Keratinocyte (primary cell): ENCODE measurements at regions not wholly inside any gene's neighbourhood (a gene's known extent, or its start where the extent isn't known, plus 50 kb on each side); places are given as distances from the start of the nearest gene placed in this dataset.
A peak's percentile ranks its signal among the peaks of the same experiment; 100 is the strongest.

Source experiments
- DNase-seq: peaks from one replicate; pipeline ENCODE4 v3.0.0-alpha.2; 2011; ENCODE audit warnings: low read depth, missing footprints, low spot score
- FAIRE-seq: peaks from 2 replicates; lab custom pipeline; 2011; peaks lifted over from hg19 to GRCh38; lab: Jason Lieb, UNC
- H2AFZ ChIP-seq: 2 replicates; pipeline ENCODE4 v1.6.0; 2012; ENCODE audit warnings: low read length, control low read depth, inconsistent platforms; ENCODE audit not compliant: control insufficient read depth
- H3K27ac ChIP-seq: 2 replicates; pipeline ENCODE4 v1.5.1; 2011; ENCODE audit warnings: low read length; ENCODE audit not compliant: control insufficient read depth, insufficient read depth
- H3K27me3 ChIP-seq: 3 replicates; pipeline ENCODE4 v1.6.0; 2011; ENCODE audit warnings: low read length; ENCODE audit not compliant: control insufficient read depth, insufficient read depth; ENCODE audit errors: extremely low read depth
- H3K36me3 ChIP-seq, 2 experiments: 2 replicates in 1 of 2; 3 replicates in 1 of 2; pipeline ENCODE4 v1.5.1; 2011; ENCODE audit warnings: low read length in 2 of 2, mild to moderate bottlenecking in 1 of 2; ENCODE audit not compliant: control insufficient read depth in 2 of 2, insufficient read depth in 2 of 2; ENCODE audit errors: extremely low read depth in 1 of 2
- H3K4me1 ChIP-seq: 3 replicates; pipeline ENCODE4 v1.5.1; 2011; ENCODE audit warnings: low read length; ENCODE audit not compliant: control insufficient read depth, insufficient read depth; ENCODE audit errors: extremely low read depth
- H3K4me2 ChIP-seq: 3 replicates; pipeline ENCODE4 v1.6.0; 2011; ENCODE audit warnings: low read depth, low read length; ENCODE audit not compliant: control insufficient read depth, insufficient read depth; ENCODE audit errors: extremely low read depth
- H3K4me3 ChIP-seq, 3 experiments: fragments of 200-600 bp in 1 of 3; sonication (generic) in 1 of 3; 2 replicates in 2 of 3; 3 replicates in 1 of 3; pipeline ENCODE4 v1.5.1; 2011 to 2016; ENCODE audit warnings: low read length in 3 of 3, mild to moderate bottlenecking in 3 of 3, control low read depth in 2 of 3, inconsistent platforms in 1 of 3, low read depth in 1 of 3, mixed read lengths in 1 of 3, mixed run types in 1 of 3, moderate library complexity in 1 of 3; ENCODE audit not compliant: control insufficient read depth in 2 of 3, insufficient read depth in 2 of 3; ENCODE audit errors: extremely low read depth in 1 of 3
- H3K79me2 ChIP-seq: 2 replicates; pipeline ENCODE4 v1.6.0; 2012; ENCODE audit warnings: low read length; ENCODE audit not compliant: control insufficient read depth, insufficient read depth
- H3K9ac ChIP-seq: 3 replicates; pipeline ENCODE4 v1.6.0; 2011; ENCODE audit warnings: low read length; ENCODE audit not compliant: control insufficient read depth, insufficient read depth; ENCODE audit errors: extremely low read depth
- H3K9me1 ChIP-seq: 3 replicates; pipeline ENCODE4 v1.6.0; 2011; ENCODE audit warnings: low read length; ENCODE audit not compliant: control insufficient read depth, insufficient read depth; ENCODE audit errors: extremely low read depth
- H3K9me3 ChIP-seq: 2 replicates; pipeline ENCODE4 v1.5.1; 2012; ENCODE audit warnings: low read depth, low read length; ENCODE audit not compliant: control insufficient read depth
- H4K20me1 ChIP-seq: 3 replicates; pipeline ENCODE4 v1.6.0; 2011; ENCODE audit warnings: low read length; ENCODE audit not compliant: control insufficient read depth, insufficient read depth; ENCODE audit errors: extremely low read depth
- CTCF ChIP-seq, 3 experiments: IDR thresholded peaks in 1 of 3; conservative IDR thresholded peaks in 1 of 3; optimal IDR thresholded peaks in 1 of 3; 2 replicates in 2 of 3; 3 replicates in 1 of 3; pipeline versions ENCODE3 to v1.5.1; 2011; ENCODE audit warnings: low read length in 3 of 3, mild to moderate bottlenecking in 3 of 3, moderate library complexity in 2 of 3, control low read depth in 1 of 3, inconsistent platforms in 1 of 3; ENCODE audit not compliant: insufficient read depth in 2 of 3; ENCODE audit errors: extremely low read depth in 1 of 3
- EZH2 ChIP-seq: IDR thresholded peaks from one replicate; pipeline ENCODE4 v1.6.1; 2012; ENCODE audit warnings: inconsistent platforms, mild to moderate bottlenecking, low read length, moderate library complexity
- dilution Hi-C: fragments of 300-500 bp; cut with MboI; formaldehyde crosslinking; loops from one replicate; pipeline ENCODE4 v1.7.0; 2020; ENCODE audit warnings: low sequenced_read_pairs; ENCODE audit not compliant: extremely low pct_ligation_motif_present

DNA sequence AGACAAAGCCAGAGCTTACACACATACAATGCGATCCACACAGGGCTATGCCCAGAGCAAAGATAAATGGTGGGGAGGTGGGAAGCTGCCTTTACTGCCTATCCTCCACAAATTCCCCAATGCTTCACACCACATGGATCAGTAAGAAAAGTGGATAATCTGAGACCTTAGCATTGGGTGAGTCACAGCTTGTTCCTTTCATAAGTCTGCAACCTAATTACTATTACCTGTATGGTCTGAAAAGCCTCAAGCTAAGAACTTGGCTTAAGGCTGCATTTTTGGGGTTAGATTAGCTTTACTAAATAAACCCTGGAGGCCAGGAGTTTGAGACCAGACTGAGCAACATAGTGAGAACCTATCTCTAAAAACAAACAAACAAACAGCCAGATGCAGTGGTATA, 66.0 kb upstream of the BTBD3 start:
- H3K36me3 ChIP-seq, result no peaks in the 10 kb centered on the region
- peak; percentile 42 for DNase-seq
- H3K27me3 ChIP-seq, result no peaks in the 10 kb centered on the region
- no peak overlapping the region for H2AFZ ChIP-seq
- TF ChIP-seq CTCF (optimal IDR thresholded peaks at IDR 0.05 in 1 of 3, IDR thresholded peaks at IDR 0.05 in 1 of 3, conservative IDR thresholded peaks at IDR 0.05 in 1 of 3; ENCODE audit: extremely low read depth in 1 of 3, insufficient read depth in 2 of 3, low read length in 3 of 3), result no peak
- TF ChIP-seq EZH2, result no peak
- H3K9ac ChIP-seq, result no peak overlapping the region
- FAIRE-seq, result peak; percentile 63
- H3K27ac ChIP-seq, result peak overlapping the region; percentile 68
- dilution Hi-C loops, result no loop called here
- H4K20me1 ChIP-seq, result no peaks in the 10 kb centered on the region
- no peaks in the 10 kb centered on the region for H3K79me2 ChIP-seq
- H3K4me1 ChIP-seq, result peaks cover 41% of the 10 kb centered on the region
- no peak overlapping the region for H3K4me3 ChIP-seq
- H3K9me1 ChIP-seq, result no peaks in the 10 kb centered on the region
- no peaks in the 10 kb centered on the region for H3K9me3 ChIP-seq
- peak overlapping the region; percentile 58 for H3K4me2 ChIP-seq

GRCh38 chr20:11852189-11852588, 65.5 kb upstream of the BTBD3 start:
- FAIRE-seq (no peak), DNase-seq (no peak)
- peak overlapping the region; percentile 68 for H3K27ac ChIP-seq
- dilution Hi-C loops, result no loop called here
- H3K9ac ChIP-seq, result no peak overlapping the region
- H3K9me3 ChIP-seq, result no peaks in the 10 kb centered on the region
- H3K79me2 ChIP-seq, result no peaks in the 10 kb centered on the region
- no peaks in the 10 kb centered on the region for H3K9me1 ChIP-seq
- H3K27me3 ChIP-seq, result no peaks in the 10 kb centered on the region
- TF ChIP-seq EZH2, result no peak
- no peak for TF ChIP-seq CTCF (optimal IDR thresholded peaks at IDR 0.05 in 1 of 3, IDR thresholded peaks at IDR 0.05 in 1 of 3, conservative IDR thresholded peaks at IDR 0.05 in 1 of 3; ENCODE audit: extremely low read depth in 1 of 3, insufficient read depth in 2 of 3, low read length in 3 of 3)
- H3K4me3 ChIP-seq, result no peak overlapping the region
- no peaks in the 10 kb centered on the region for H4K20me1 ChIP-seq
- no peak overlapping the region for H2AFZ ChIP-seq
- no peaks in the 10 kb centered on the region for H3K36me3 ChIP-seq
- H3K4me2 ChIP-seq, result peak overlapping the region; percentile 39
- peaks cover 41% of the 10 kb centered on the region for H3K4me1 ChIP-seq
